ENCODE measurements at regions not wholly inside any gene's neighbourhood (a gene's known extent, or its start where the extent isn't known, plus 50 kb on each side); places are given as distances from the start of the nearest gene placed in this dataset.
A peak's percentile ranks its signal among the peaks of the same experiment; 100 is the strongest.
"Not testable (repeated sequence)": the region's sequence is repeated elsewhere in the genome, so short reads cannot be mapped to it uniquely, and the experiment has no call there.

GRCh38 chr2:88396209-88396608 lies 56.3 kb downstream of the FOXI3 start:
- DNase-seq (ENCODE audit: low read depth, low spot score): no peak

- no peak for DNase-seq (ENCODE audit: low read depth, low spot score)
Observed at GRCh38 chr2:88377641-88377991, 74.9 kb downstream of the FOXI3 start.

GRCh38 chr2:88372042-88372441 lies 80.5 kb downstream of the FOXI3 start:
- DNase-seq (ENCODE audit: low read depth, low spot score): no peak

- DNase-seq (ENCODE audit: low read depth, low spot score): not testable (repeated sequence)
Observed at GRCh38 chr2:88365408-88365807, 87.1 kb downstream of the FOXI3 start.

- peak; percentile 95 for DNase-seq (ENCODE audit: low read depth, low spot score)
Observed at GRCh38 chr2:88355486-88355885, 97.0 kb downstream of the FOXI3 start.

GRCh38 chr2:88351249-88351601 lies 101.3 kb downstream of the FOXI3 start:
- DNase-seq (ENCODE audit: low read depth, low spot score): no peak

GRCh38 chr2:88350331-88351248 lies 101.9 kb downstream of the FOXI3 start:
- peak; percentile 95 for DNase-seq (ENCODE audit: low read depth, low spot score)

GRCh38 chr2:88345842-88346241 lies 106.7 kb downstream of the FOXI3 start:
- no peak for DNase-seq (ENCODE audit: low read depth, low spot score)

- DNase-seq (ENCODE audit: low read depth, low spot score): no peak
Observed at GRCh38 chr2:88342749-88343148, 109.7 kb downstream of the FOXI3 start.

- DNase-seq (ENCODE audit: low read depth, low spot score): no peak
Observed at GRCh38 chr2:88334418-88334817, 118.1 kb downstream of the FOXI3 start.

- no peak for DNase-seq (ENCODE audit: low read depth, low spot score)
Observed at GRCh38 chr2:88331239-88331638, 121.3 kb downstream of the FOXI3 start.

- DNase-seq (ENCODE audit: low read depth, low spot score): peak; percentile 97
Observed at GRCh38 chr2:88329815-88330603, 122.5 kb downstream of the FOXI3 start.

- peak; percentile 78 for DNase-seq (ENCODE audit: low read depth, low spot score)
Observed at GRCh38 chr2:88321449-88322248, 130.8 kb downstream of the FOXI3 start.

GRCh38 chr2:88320076-88320773 lies 132.3 kb downstream of the FOXI3 start:
- DNase-seq (ENCODE audit: low read depth, low spot score): no peak

- no peak for DNase-seq (ENCODE audit: low read depth, low spot score)
Observed at GRCh38 chr2:88318956-88319330, 133.6 kb downstream of the FOXI3 start.

GRCh38 chr2:88318071-88318955 lies 134.2 kb downstream of the FOXI3 start:
- DNase-seq (ENCODE audit: low read depth, low spot score): no peak

GRCh38 chr2:88310787-88311186 lies 140.6 kb downstream of the THNSL2 start:
- DNase-seq (ENCODE audit: low read depth, low spot score): no peak

- DNase-seq (ENCODE audit: low read depth, low spot score): peak; percentile 58
Observed at GRCh38 chr2:88307817-88308216, 137.7 kb downstream of the THNSL2 start.

GRCh38 chr2:88303865-88304264 lies 133.7 kb downstream of the THNSL2 start:
- no peak for DNase-seq (ENCODE audit: low read depth, low spot score)

GRCh38 chr2:88296247-88296646 lies 126.1 kb downstream of the THNSL2 start:
- no peak for DNase-seq (ENCODE audit: low read depth, low spot score)
